Fibroblast of skin of abdomen (primary cell): ENCODE measurements at regions not wholly inside any gene's neighbourhood (a gene's known extent, or its start where the extent isn't known, plus 50 kb on each side); places are given as distances from the start of the nearest gene placed in this dataset.
"Not testable (repeated sequence)": the region's sequence is repeated elsewhere in the genome, so short reads cannot be mapped to it uniquely, and the experiment has no call there.

Source experiments
- DNase-seq: peaks from one replicate; pipeline ENCODE4 v3.0.0-alpha.2; 2013

- no peak for DNase-seq
Observed at GRCh38 chr1:201729973-201730608, 98.9 kb upstream of the IPO9 start.

- no peak for DNase-seq
Observed at GRCh38 chr1:201730611-201731010, 98.3 kb upstream of the IPO9 start.

GRCh38 chr1:201731142-201731541 lies 97.8 kb upstream of the IPO9 start:
- DNase-seq = no peak

GRCh38 chr1:201731592-201731991 lies 97.4 kb upstream of the IPO9 start:
- no peak for DNase-seq

- no peak for DNase-seq
Observed at GRCh38 chr1:201732351-201732750, 96.6 kb upstream of the IPO9 start.

- DNase-seq = not testable (repeated sequence)
Observed at GRCh38 chr1:201734221-201734620, 94.7 kb upstream of the IPO9 start.

GRCh38 chr1:201734786-201735185 lies 94.2 kb upstream of the IPO9 start:
- no peak for DNase-seq

- DNase-seq = no peak
Observed at GRCh38 chr1:201736707-201737320, 92.1 kb upstream of the IPO9 start.

GRCh38 chr1:201737352-201738060 lies 91.5 kb upstream of the IPO9 start:
- peak; percentile 89 for DNase-seq

- DNase-seq = no peak
Observed at GRCh38 chr1:201739080-201739479, 89.9 kb upstream of the IPO9 start.

GRCh38 chr1:201739492-201740085 lies 89.4 kb upstream of the IPO9 start:
- DNase-seq = no peak

GRCh38 chr1:201740086-201740541 lies 88.8 kb upstream of the IPO9 start:
- DNase-seq = no peak

- no peak for DNase-seq
Observed at GRCh38 chr1:201740670-201741111, 88.3 kb upstream of the IPO9 start.

- DNase-seq = no peak
Observed at GRCh38 chr1:201741763-201742342, 87.1 kb upstream of the IPO9 start.

GRCh38 chr1:201742476-201742875 lies 86.5 kb upstream of the IPO9 start:
- DNase-seq = peak; percentile 42

GRCh38 chr1:201742955-201743805 lies 85.8 kb upstream of the IPO9 start:
- DNase-seq = peak; percentile 70

- DNase-seq = peak; percentile 83
Observed at GRCh38 chr1:201745023-201745422, 83.9 kb upstream of the IPO9 start.

GRCh38 chr1:201746156-201746555 lies 82.8 kb upstream of the IPO9 start:
- no peak for DNase-seq

- DNase-seq = no peak
Observed at GRCh38 chr1:201747261-201747660, 81.7 kb upstream of the IPO9 start.

GRCh38 chr1:201748335-201748734 lies 80.6 kb upstream of the IPO9 start:
- DNase-seq = peak; percentile 95

- DNase-seq = no peak
Observed at GRCh38 chr1:201749059-201749690, 79.8 kb upstream of the IPO9 start.

- no peak for DNase-seq
Observed at GRCh38 chr1:201750120-201750519, 78.8 kb upstream of the IPO9 start.
